Hepatocyte (in vitro differentiated cells): ENCODE measurements at regions not wholly inside any gene's neighbourhood (a gene's known extent, or its start where the extent isn't known, plus 50 kb on each side); places are given as distances from the start of the nearest gene placed in this dataset.

Experiments used
- DNase-seq: peaks from one replicate; pipeline ENCODE4 v3.0.0-alpha.2; 2016; ENCODE audit warnings: low spot score
- H2AFZ ChIP-seq: fragments of 200-600 bp; sonication (generic); 2 replicates; pipeline ENCODE4 v1.6.0; 2016; ENCODE audit warnings: antibody characterized with exemption, mild to moderate bottlenecking
- H3K27ac ChIP-seq: fragments of 200-600 bp; sonication (generic); 2 replicates; pipeline ENCODE4 v1.5.1; 2016; ENCODE audit warnings: mild to moderate bottlenecking
- H3K27me3 ChIP-seq: fragments of 200-600 bp; sonication (generic); 2 replicates; pipeline ENCODE4 v1.6.1; 2016
- H3K36me3 ChIP-seq: fragments of 200-600 bp; sonication (generic); replicated peaks from 2 replicates; pipeline ENCODE4 v1.5.1; 2016; ENCODE audit warnings: low read depth; ENCODE audit not compliant: insufficient read depth
- H3K4me1 ChIP-seq: fragments of 200-600 bp; sonication (generic); 2 replicates; pipeline ENCODE4 v1.5.1; 2016; ENCODE audit warnings: mild to moderate bottlenecking, moderate library complexity; ENCODE audit not compliant: insufficient read depth
- H3K4me2 ChIP-seq: fragments of 200-600 bp; sonication (generic); 2 replicates; pipeline ENCODE4 v1.6.0; 2016
- H3K4me3 ChIP-seq: fragments of 200-600 bp; sonication (generic); 2 replicates; pipeline ENCODE4 v1.5.1; 2016; ENCODE audit warnings: mild to moderate bottlenecking
- H3K79me2 ChIP-seq: fragments of 200-600 bp; sonication (generic); 2 replicates; pipeline ENCODE4 v1.6.0; 2017; ENCODE audit warnings: mild to moderate bottlenecking
- H3K9me2 ChIP-seq: fragments of 200-600 bp; sonication (generic); replicated peaks from 2 replicates; pipeline ENCODE4 v1.6.0; 2017; ENCODE audit warnings: mild to moderate bottlenecking; ENCODE audit not compliant: insufficient read depth
- H3K9me3 ChIP-seq: fragments of 200-600 bp; sonication (generic); 2 replicates; pipeline ENCODE4 v1.5.1; 2016; ENCODE audit warnings: low read depth, mild to moderate bottlenecking
- H4K20me1 ChIP-seq: fragments of 200-600 bp; sonication (generic); 2 replicates; pipeline ENCODE4 v1.6.0; 2016; ENCODE audit warnings: mild to moderate bottlenecking; ENCODE audit not compliant: insufficient read depth, poor library complexity, severe bottlenecking
- EZH2 ChIP-seq: fragments of 200-600 bp; sonication (generic); IDR thresholded peaks from 2 replicates; pipeline ENCODE4 v1.6.1; 2016; ENCODE audit warnings: antibody characterized with exemption, mild to moderate bottlenecking, borderline replicate concordance
- EZH2phosphoT487 ChIP-seq: fragments of 200-600 bp; sonication (generic); IDR thresholded peaks from one replicate; pipeline ENCODE4 v1.6.1; 2018; ENCODE audit warnings: antibody characterized with exemption, mild to moderate bottlenecking, low read depth, moderate library complexity; ENCODE audit not compliant: unreplicated experiment, severe bottlenecking
- WGBS: methylation state at CpG from one replicate; pipeline ENCODE4 v1.1.6; 2016; ENCODE audit warnings: low lambda C conversion rate; ENCODE audit errors: missing lambda C conversion rate; 5-methylcytosine and 5-hydroxymethylcytosine counted together
- TF ChIP-seq, protein P1 (sequence below): fragments of 200-600 bp; sonication (generic); IDR thresholded peaks from 2 replicates; pipeline ENCODE4 v1.5.1; 2016; ENCODE audit warnings: antibody characterized with exemption, mild to moderate bottlenecking; ENCODE audit not compliant: poor library complexity

DNA sequence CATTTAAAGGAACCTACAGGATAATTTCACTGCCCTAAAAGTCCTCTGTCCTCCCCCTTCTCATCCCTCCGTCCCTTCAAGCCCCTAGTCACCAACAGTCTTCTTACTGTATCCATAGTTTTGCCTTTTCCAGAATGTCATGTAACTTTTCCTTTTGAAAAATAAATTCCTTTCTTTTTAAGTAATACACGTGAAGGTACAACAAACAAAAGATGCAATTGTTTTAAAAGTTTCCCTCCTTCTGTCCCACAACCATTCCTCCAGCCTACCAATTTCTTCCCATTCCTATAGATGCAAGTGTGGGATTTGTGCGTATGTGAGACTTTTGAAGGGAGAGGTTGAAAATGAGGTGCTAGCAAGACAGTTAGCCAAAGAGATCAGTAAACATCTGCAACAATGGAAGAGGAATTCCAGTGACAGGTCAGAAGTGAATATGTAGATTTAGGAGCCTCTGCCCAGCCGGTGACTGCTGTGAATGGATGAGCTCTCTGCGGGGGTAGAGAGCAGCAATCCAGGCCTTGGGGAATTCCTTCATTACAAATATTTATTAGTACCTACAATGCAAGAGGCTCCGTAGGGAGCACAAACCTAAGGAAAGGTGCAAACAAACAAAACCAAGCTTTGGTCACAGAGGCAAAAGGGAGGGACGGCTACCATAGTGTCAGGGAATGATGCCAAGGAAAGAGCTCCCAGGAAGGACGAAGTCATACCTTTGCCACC lies 243.6 kb downstream of the SKIDA1 start:
- no peak overlapping the region for H2AFZ ChIP-seq
- no peaks in the 10 kb centered on the region for H3K36me3 ChIP-seq
- H4K20me1 ChIP-seq, result no peaks in the 10 kb centered on the region
- H3K4me1 ChIP-seq, result no peaks in the 10 kb centered on the region
- no peaks in the 10 kb centered on the region for H3K79me2 ChIP-seq
- H3K9me3 ChIP-seq, result no peaks in the 10 kb centered on the region
- no peak overlapping the region for H3K4me3 ChIP-seq
- no peaks in the 10 kb centered on the region for H3K9me2 ChIP-seq
- H3K27me3 ChIP-seq, result no peaks in the 10 kb centered on the region
- WGBS, result 51% methylated on average over 8 of the region's 8 CpGs
- no peak for DNase-seq
- no peak for TF ChIP-seq EZH2phosphoT487
- no peak for TF ChIP-seq EZH2
- TF ChIP-seq, protein P1, sequence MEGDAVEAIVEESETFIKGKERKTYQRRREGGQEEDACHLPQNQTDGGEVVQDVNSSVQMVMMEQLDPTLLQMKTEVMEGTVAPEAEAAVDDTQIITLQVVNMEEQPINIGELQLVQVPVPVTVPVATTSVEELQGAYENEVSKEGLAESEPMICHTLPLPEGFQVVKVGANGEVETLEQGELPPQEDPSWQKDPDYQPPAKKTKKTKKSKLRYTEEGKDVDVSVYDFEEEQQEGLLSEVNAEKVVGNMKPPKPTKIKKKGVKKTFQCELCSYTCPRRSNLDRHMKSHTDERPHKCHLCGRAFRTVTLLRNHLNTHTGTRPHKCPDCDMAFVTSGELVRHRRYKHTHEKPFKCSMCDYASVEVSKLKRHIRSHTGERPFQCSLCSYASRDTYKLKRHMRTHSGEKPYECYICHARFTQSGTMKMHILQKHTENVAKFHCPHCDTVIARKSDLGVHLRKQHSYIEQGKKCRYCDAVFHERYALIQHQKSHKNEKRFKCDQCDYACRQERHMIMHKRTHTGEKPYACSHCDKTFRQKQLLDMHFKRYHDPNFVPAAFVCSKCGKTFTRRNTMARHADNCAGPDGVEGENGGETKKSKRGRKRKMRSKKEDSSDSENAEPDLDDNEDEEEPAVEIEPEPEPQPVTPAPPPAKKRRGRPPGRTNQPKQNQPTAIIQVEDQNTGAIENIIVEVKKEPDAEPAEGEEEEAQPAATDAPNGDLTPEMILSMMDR, result no peak
- H3K27ac ChIP-seq, result no peak overlapping the region
- no peak overlapping the region for H3K4me2 ChIP-seq

DNA sequence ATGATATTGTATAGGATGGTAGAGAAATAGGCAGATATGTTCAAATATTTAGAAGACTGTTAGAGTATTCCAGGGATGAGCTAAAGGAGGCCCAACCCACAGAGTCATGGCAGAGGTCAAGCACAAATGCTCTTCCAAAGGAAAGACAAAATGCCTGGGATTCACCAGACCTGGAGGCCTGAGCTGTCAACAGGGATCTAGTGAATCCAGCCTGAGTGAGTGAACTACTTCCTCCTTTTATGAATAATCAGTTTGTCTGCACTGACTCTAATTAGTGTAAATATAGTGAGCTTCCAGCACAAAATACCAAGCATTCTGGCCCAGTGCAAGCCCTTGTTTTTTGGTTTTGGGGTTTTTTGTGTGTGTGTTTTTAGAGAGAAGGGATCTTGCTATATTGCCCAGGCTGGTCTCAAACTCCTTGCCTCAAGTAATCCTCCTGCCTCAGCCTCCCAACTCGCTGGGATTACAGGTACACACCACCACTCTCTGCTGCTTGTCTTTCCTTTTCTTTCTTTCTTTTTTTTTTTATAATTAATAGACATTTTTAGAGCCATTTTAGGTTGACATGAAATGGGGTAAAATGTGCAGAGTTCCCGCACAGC lies 244.4 kb downstream of the SKIDA1 start:
- Histone ChIP-seq H3K79me2 (no peaks in the 10 kb centered on the region), H3K4me3 (no peak overlapping the region), H2AFZ (no peak overlapping the region), H3K9me3 (no peaks in the 10 kb centered on the region), H3K4me2 (no peak overlapping the region), H4K20me1 (no peaks in the 10 kb centered on the region), H3K27me3 (no peaks in the 10 kb centered on the region), H3K36me3 (no peaks in the 10 kb centered on the region), H3K9me2 (no peaks in the 10 kb centered on the region), H3K27ac (no peak overlapping the region), H3K4me1 (no peaks in the 10 kb centered on the region)
- DNase-seq, result no peak
- TF ChIP-seq EZH2 (no peak), EZH2phosphoT487 (no peak)
- TF ChIP-seq, protein P1, result no peak
- 94% methylated on average over 2 of the region's 2 CpGs for WGBS

DNA sequence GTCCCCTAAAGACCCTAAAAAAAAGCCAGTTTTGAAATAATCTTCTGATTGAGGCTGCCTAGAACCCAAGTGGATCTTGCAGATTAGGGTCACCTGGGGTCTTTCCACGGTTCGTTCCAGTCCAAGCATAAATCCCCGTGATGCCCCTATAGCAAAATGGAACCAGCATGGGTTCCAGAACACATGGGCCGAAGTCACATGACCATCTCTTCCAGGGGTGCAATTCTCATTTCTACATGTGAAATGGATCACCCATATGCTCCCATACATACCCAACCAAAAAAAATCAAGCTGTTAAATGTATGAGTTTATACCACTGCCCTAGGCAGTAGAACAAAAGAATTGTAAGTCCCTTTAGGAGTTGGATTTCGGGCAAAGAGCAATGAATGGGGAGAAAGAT lies 245.4 kb downstream of the SKIDA1 start:
- H3K36me3 ChIP-seq, result no peaks in the 10 kb centered on the region
- TF ChIP-seq EZH2, result no peak
- H3K27ac ChIP-seq, result no peak overlapping the region
- no peaks in the 10 kb centered on the region for H4K20me1 ChIP-seq
- no peak overlapping the region for H3K4me2 ChIP-seq
- no peaks in the 10 kb centered on the region for H3K79me2 ChIP-seq
- H3K9me3 ChIP-seq, result no peaks in the 10 kb centered on the region
- no peak for DNase-seq
- no peaks in the 10 kb centered on the region for H3K9me2 ChIP-seq
- no peak overlapping the region for H2AFZ ChIP-seq
- no peaks in the 10 kb centered on the region for H3K27me3 ChIP-seq
- no peaks in the 10 kb centered on the region for H3K4me1 ChIP-seq
- no peak overlapping the region for H3K4me3 ChIP-seq
- 91% methylated on average over 5 of the region's 5 CpGs for WGBS

DNA sequence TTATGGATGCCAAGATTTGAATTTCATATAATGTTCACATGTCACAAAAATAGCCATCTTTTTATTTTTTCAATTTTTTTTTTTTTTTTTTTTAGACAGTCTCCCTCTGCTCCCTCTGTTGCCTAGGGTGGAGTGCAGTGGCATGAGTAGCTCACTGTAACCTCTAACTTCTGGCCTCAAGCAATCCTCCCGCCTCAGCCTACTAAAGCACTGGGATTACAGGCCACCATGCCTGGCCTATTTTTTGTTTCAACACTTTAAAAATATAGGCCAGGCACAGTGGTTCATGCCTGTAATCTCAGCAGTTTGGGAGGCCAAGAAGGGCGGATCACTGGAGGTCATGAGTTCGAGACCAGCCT lies 246.3 kb downstream of the SKIDA1 start:
- no peaks in the 10 kb centered on the region for H3K36me3 ChIP-seq
- no peaks in the 10 kb centered on the region for H3K9me2 ChIP-seq
- H3K79me2 ChIP-seq, result no peaks in the 10 kb centered on the region
- DNase-seq, result no peak
- TF ChIP-seq, protein P1, result no peak
- TF ChIP-seq EZH2 (no peak), EZH2phosphoT487 (no peak)
- no peaks in the 10 kb centered on the region for H3K4me1 ChIP-seq
- no peaks in the 10 kb centered on the region for H3K9me3 ChIP-seq
- H3K4me2 ChIP-seq, result no peak overlapping the region
- H4K20me1 ChIP-seq, result no peaks in the 10 kb centered on the region
- no peak overlapping the region for H2AFZ ChIP-seq
- no peaks in the 10 kb centered on the region for H3K27me3 ChIP-seq
- H3K27ac ChIP-seq, result no peak overlapping the region
- no peak overlapping the region for H3K4me3 ChIP-seq
- 83% methylated on average over 3 of the region's 3 CpGs for WGBS
